Loucy (cell line): ENCODE measurements at regions not wholly inside any gene's neighbourhood (a gene's known extent, or its start where the extent isn't known, plus 50 kb on each side); places are given as distances from the start of the nearest gene placed in this dataset.

Experiments used
- CTCF ChIP-seq: fragments of 200-600 bp; sonication (generic); conservative IDR thresholded peaks from 2 replicates; pipeline ENCODE4 v1.5.1; 2014; ENCODE audit warnings: mild to moderate bottlenecking, antibody characterized with exemption, low read length
- EZH2phosphoT487 ChIP-seq: fragments of 200-600 bp; IDR thresholded peaks from 2 replicates; pipeline ENCODE4 v1.6.1; 2018; ENCODE audit warnings: antibody characterized with exemption, mild to moderate bottlenecking, moderate library complexity, borderline replicate concordance

GRCh38 chr14:104326848-104327247 is 188.5 kb downstream of the KIF26A start:
- TF ChIP-seq CTCF = no peak
- TF ChIP-seq EZH2phosphoT487 = no peak
